Activated effector memory CD4-positive, alpha-beta T cell treated with anti-CD3 and anti-CD28 coated beads, Interleukin-2, amount 50 U/mL, for 16 hours (primary cell): ENCODE measurements at regions not wholly inside any gene's neighbourhood (a gene's known extent, or its start where the extent isn't known, plus 50 kb on each side); places are given as distances from the start of the nearest gene placed in this dataset.

Experiments
- DNase-seq: peaks from one replicate; pipeline ENCODE4 v3.0.0-alpha.2; 2020

DNA sequence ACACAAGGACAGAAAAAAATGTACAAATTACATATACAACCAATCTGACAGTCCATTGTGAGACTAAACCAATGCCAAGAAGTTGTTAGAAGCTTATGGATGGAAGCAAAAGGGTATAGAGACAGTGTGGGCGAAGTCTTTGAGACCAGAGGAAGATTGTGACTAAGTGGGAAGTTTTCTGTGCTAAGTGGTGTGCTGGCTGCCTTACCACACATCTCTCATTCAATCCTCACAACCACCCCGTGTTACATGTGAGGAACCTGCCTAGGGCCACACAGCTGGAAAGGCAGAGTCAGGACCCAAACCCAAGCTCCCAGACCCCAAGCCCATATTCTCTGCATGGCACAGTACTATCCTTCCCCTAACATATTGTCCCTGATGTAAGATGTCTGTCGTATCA is 53.5 kb upstream of the DUSP10 start:
- no peak for DNase-seq

DNA sequence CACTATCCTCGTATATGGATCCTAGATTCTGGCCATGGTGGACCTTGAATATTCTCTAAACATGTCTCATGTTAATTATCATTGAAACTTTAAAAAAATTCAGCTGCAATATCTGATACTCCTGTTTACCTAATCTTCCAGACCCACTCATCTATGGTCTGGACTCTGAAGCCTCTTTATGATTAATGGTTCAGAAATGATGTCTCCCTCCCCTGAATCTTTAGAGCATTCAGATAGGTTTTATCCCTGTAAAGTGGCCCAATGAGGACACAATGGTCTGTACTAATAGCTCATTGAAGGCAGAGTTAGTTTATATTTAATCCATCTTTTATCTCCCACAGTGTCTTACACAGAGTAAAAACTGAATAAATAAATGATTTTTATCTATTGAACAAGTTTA is 53.0 kb upstream of the DUSP10 start:
- DNase-seq, result no peak

DNA sequence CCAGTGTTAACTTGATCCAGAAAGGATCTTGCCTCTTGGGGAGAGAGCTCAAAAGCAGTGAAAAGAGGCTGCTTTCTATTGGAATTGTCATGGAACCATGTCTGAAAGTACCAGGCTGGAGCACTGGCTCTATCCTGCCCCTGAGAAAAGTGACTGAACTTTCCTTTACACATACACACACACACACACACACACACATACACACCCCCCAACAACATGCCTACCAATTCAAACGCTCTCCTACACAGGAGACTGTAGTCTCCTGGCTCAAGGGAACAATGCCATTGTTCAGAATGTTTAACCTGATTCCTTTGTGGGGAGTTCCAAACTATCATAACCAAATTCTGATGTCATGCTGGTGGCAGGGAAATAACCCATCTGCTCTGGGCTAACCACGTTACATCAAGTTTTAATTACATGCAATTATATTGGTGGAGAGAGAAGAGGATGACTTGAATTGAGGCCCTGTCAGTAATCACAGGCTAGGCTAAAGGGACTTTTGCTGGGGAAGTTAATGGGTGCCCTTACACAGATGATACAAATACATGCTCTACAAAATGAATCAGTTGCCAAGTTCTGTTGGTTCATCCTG is 52.3 kb upstream of the DUSP10 start:
- DNase-seq, result no peak

DNA sequence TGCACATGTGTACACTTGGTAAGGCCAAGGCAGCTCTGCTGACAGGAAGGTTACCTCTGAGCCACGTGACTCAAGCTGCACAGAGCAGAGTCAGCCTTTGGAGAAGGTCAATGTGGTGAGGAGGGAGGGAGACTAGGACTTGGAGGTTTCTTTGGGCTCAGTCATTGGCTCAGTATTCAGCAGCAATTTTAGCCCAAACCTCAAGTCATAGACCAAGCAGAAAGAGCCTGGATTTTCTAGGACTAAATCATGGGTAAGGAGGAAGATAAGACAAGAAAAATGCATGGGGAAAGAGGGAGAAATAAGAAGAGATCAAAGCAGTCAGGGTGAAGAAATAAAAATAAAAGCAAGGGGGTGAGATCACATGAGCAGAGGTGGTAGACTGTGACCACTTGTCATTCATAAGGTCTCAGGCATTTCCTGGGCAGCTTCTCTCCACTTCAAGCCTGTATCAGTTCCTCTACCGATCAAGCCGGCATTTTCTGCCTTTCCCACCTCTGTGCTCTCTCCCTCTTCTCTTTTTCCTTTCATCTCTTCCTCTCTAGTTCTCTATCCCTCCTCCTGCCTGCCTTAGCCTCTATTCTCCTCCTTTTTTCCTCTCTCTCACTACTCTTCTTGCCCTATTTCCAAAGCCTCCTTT is 51.7 kb upstream of the DUSP10 start:
- no peak for DNase-seq

DNA sequence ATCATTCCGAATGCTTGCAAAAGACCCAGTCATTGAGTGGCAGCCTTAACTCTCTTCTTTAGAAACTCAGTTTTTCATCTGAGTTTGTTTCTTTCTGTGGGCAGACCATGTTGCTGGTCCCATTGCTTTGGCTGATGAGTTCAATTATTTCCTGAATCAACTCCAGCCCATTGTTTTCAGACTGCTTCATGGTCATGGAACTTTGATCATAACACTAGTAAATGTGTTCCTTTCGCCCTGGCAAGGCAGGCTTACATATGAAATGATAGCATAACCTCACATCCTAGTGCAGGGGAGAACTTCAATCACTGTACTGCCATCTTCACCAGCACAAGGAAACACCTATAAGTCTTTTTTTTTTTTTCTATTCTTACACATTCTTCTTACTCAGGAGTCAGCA is 50.0 kb upstream of the DUSP10 start:
- DNase-seq, result no peak
